A549 (cell line): ENCODE measurements at regions not wholly inside any gene's neighbourhood (a gene's known extent, or its start where the extent isn't known, plus 50 kb on each side); places are given as distances from the start of the nearest gene placed in this dataset.

Experiments used
- ATAC-seq, 2 experiments: fragments of 200-7000 bp in 1 of 2; fragments of >200 bp in 1 of 2; cut with Nextera tagmentation in 1 of 2; cut with Tn5 transposase in 1 of 2; 3 replicates each; pipeline versions ENCODE4 v1.8.0 to v1.9.1; 2018 to 2020; ENCODE audit warnings: mild to moderate bottlenecking in 1 of 2, moderate library complexity in 1 of 2
- CTCF ChIA-PET: fragments of 300-600 bp; sonication (Branson Sonifier 250); formaldehyde crosslinking; extraction: SDS; loops from one replicate; lab custom pipeline; 2021; ENCODE audit warnings: antibody characterized with exemption, inconsistent platforms; lab: Yijun Ruan, JAX
- POLR2A ChIA-PET: fragments of 350-600 bp; formaldehyde crosslinking; extraction: SDS; loops from one replicate; lab custom pipeline; 2021; ENCODE audit warnings: antibody characterized with exemption, inconsistent platforms; lab: Yijun Ruan, JAX
- DNase-seq, 2 experiments: peaks; one replicate each; pipeline versions ENCODE4 v3.0.0 to v3.0.0-alpha.2; 2011 to 2016; ENCODE audit warnings: low read depth in 1 of 2, low spot score in 1 of 2
- FAIRE-seq: peaks from 2 replicates; lab custom pipeline; 2011; peaks lifted over from hg19 to GRCh38; lab: Jason Lieb, UNC
- H3K27ac ChIP-seq, 2 experiments: fragments of >200 bp; sonication (Bioruptor Twin); formaldehyde crosslinking; 3 replicates each; pipeline ENCODE4 v1.5.1; 2016 to 2017
- H3K4me1 ChIP-seq: fragments of >200 bp; sonication (Bioruptor Twin); formaldehyde crosslinking; 3 replicates; pipeline ENCODE4 v1.6.1; 2016
- H3K4me2 ChIP-seq: fragments of >200 bp; sonication (Bioruptor Twin); formaldehyde crosslinking; 3 replicates; pipeline ENCODE4 v1.6.1; 2016
- H3K4me3 ChIP-seq: fragments of >200 bp; sonication (Bioruptor Twin); formaldehyde crosslinking; 3 replicates; pipeline ENCODE4 v1.5.1; 2016
- H3K9me3 ChIP-seq: fragments of >200 bp; sonication (Bioruptor Twin); formaldehyde crosslinking; 3 replicates; pipeline ENCODE4 v1.6.1; 2016
- CBX8 ChIP-seq: fragments of 200-600 bp; sonication (generic); IDR thresholded peaks from 2 replicates; pipeline ENCODE4 v1.6.1; 2016
- E2F6 ChIP-seq: IDR thresholded peaks from 2 replicates; pipeline ENCODE4 v1.6.1; 2012; ENCODE audit warnings: low read depth, borderline replicate concordance
- EP300 ChIP-seq, 2 experiments: fragments of >200 bp; sonication (Bioruptor Twin); formaldehyde crosslinking; IDR thresholded peaks; 2 replicates in 1 of 2; 3 replicates in 1 of 2; pipeline ENCODE4 v1.6.1; 2016 to 2017
- ESRRA ChIP-seq: fragments of 150-350 bp; IDR thresholded peaks from 2 replicates; pipeline ENCODE4 v1.6.1; 2014; ENCODE audit warnings: mild to moderate bottlenecking, low read length, borderline replicate concordance
- FOSB ChIP-seq: fragments of 250-450 bp; sonication (Bioruptor Pico); IDR thresholded peaks from 2 replicates; pipeline ENCODE4 v1.5.0; 2020; ENCODE audit warnings: mild to moderate bottlenecking, moderate library complexity
- FOSL2 ChIP-seq, 2 experiments: fragments of 450-650 bp in 1 of 2; fragments of >200 bp in 1 of 2; sonication (Bioruptor Twin) in 1 of 2; formaldehyde crosslinking; IDR thresholded peaks; 2 replicates each; pipeline versions ENCODE4 v1.5.0 to v1.6.1; 2016 to 2020; ENCODE audit warnings: mild to moderate bottlenecking in 1 of 2, moderate library complexity in 1 of 2
- FOXS1 ChIP-seq: fragments of 250-450 bp; sonication (Bioruptor Pico); IDR thresholded peaks from 2 replicates; pipeline ENCODE4 v1.5.0; 2020; ENCODE audit warnings: mild to moderate bottlenecking, moderate library complexity
- HDAC2 ChIP-seq: fragments of 200-600 bp; sonication (generic); IDR thresholded peaks from 2 replicates; pipeline ENCODE4 v1.6.1; 2016
- JUN ChIP-seq, 2 experiments: fragments of >200 bp; sonication (Bioruptor Twin); formaldehyde crosslinking; IDR thresholded peaks; 2 replicates in 1 of 2; 3 replicates in 1 of 2; pipeline ENCODE4 v1.6.1; 2016 to 2017
- JUNB ChIP-seq: fragments of >200 bp; sonication (Bioruptor Twin); formaldehyde crosslinking; IDR thresholded peaks from 2 replicates; pipeline ENCODE4 v1.6.1; 2016
- MAFK ChIP-seq: fragments of 450-650 bp; IDR thresholded peaks from 2 replicates; pipeline ENCODE4 v1.6.1; 2014; ENCODE audit not compliant: partially characterized antibody
- NFE2L2 ChIP-seq: fragments of 150-350 bp; conservative IDR thresholded peaks from 2 replicates; pipeline ENCODE4 v1.6.1; 2014; ENCODE audit warnings: low read length
- NPAS2 ChIP-seq: fragments of 250-450 bp; sonication (Bioruptor Pico); IDR thresholded peaks from 2 replicates; pipeline ENCODE4 v1.8.0; 2022; ENCODE audit warnings: mild to moderate bottlenecking, moderate library complexity, borderline replicate concordance
- NR3C1 ChIP-seq: fragments of >200 bp; sonication (Bioruptor Twin); formaldehyde crosslinking; IDR thresholded peaks from 3 replicates; pipeline ENCODE4 v1.6.1; 2017
- POLR2A ChIP-seq: IDR thresholded peaks from 2 replicates; pipeline ENCODE4 v1.6.1; 2012; ENCODE audit warnings: mild to moderate bottlenecking, low read length
- RAD21 ChIP-seq, 2 experiments: fragments of >200 bp in 1 of 2; sonication (Bioruptor Twin) in 1 of 2; formaldehyde crosslinking in 1 of 2; IDR thresholded peaks in 1 of 2; conservative IDR thresholded peaks in 1 of 2; 2 replicates in 1 of 2; 3 replicates in 1 of 2; pipeline ENCODE4 v1.6.1; 2012 to 2018; ENCODE audit warnings: inconsistent platforms in 1 of 2
- RARB ChIP-seq: fragments of 250-450 bp; sonication (Bioruptor Pico); IDR thresholded peaks from 2 replicates; pipeline ENCODE4 v1.8.0; 2021; ENCODE audit warnings: mild to moderate bottlenecking, moderate library complexity
- RCOR1 ChIP-seq: fragments of 150-350 bp; IDR thresholded peaks from 2 replicates; pipeline ENCODE4 v1.6.1; 2014; ENCODE audit warnings: antibody characterized with exemption, low read length, low read depth
- REST ChIP-seq: fragments of 200-600 bp; sonication (generic); IDR thresholded peaks from 2 replicates; pipeline ENCODE4 v1.6.1; 2016; ENCODE audit warnings: antibody characterized with exemption, mild to moderate bottlenecking, moderate library complexity
- RFX5 ChIP-seq: fragments of 450-650 bp; IDR thresholded peaks from 2 replicates; pipeline ENCODE4 v1.7.1; 2014; ENCODE audit warnings: antibody characterized with exemption, mild to moderate bottlenecking, moderate library complexity
- SREBF2 ChIP-seq: fragments of 450-650 bp; IDR thresholded peaks from 2 replicates; pipeline ENCODE4 v1.6.1; 2014; ENCODE audit warnings: mild to moderate bottlenecking, moderate library complexity
- TFCP2L1 ChIP-seq: fragments of 250-450 bp; sonication (Bioruptor Pico); IDR thresholded peaks from 2 replicates; pipeline ENCODE4 v1.5.0; 2021; ENCODE audit warnings: mild to moderate bottlenecking
- ZNF302 ChIP-seq: fragments of 250-450 bp; sonication (Bioruptor Pico); IDR thresholded peaks from 2 replicates; pipeline ENCODE4 v1.9.0; 2021; ENCODE audit warnings: inconsistent platforms, mild to moderate bottlenecking, moderate library complexity
- WGBS: methylation state at CpG from one replicate; pipeline ENCODE4 v1.1.6; 2017; ENCODE audit errors: missing lambda C conversion rate; 5-methylcytosine and 5-hydroxymethylcytosine counted together

- no peak for FAIRE-seq
- ChIA-PET CTCF (interaction anchor here (1.3 kb wide), 1 partner anchor 8 kb away, joined by 3 read pairs; no protein-coding TSS in a partner anchor), POLR2A (no interaction called here)
- WGBS = 62% methylated on average over 2 of the region's 7 CpGs
- Histone ChIP-seq H3K9me3 (no peaks in the 10 kb centered on the region), H3K4me1 (no peaks in the 10 kb centered on the region), H3K27ac (no peak overlapping the region), H3K4me2 (no peak overlapping the region), H3K4me3 (no peak overlapping the region)
- no peak for ATAC-seq
- TF ChIP-seq NFE2L2 (no peak), SREBF2 (no peak), RCOR1 (no peak), TFCP2L1 (CRISPR knock-in tag) (no peak), ESRRA (no peak), EP300 (IDR thresholded peaks at IDR 0.05) (no peak), CBX8 (no peak), RFX5 (no peak), HDAC2 (no peak), RARB (CRISPR knock-in tag) (no peak), MAFK (no peak)
- DNase-seq = no peak
These were observed 103.0 kb downstream of the ADRA2C start for GRCh38 chr4:3869174-3869572.

GRCh38 chr4:3869661-3870566 is 103.7 kb downstream of the ADRA2C start:
- WGBS = 35% methylated on average over 13 of the region's 22 CpGs
- ATAC-seq = no peak
- H3K4me1 ChIP-seq = no peaks in the 10 kb centered on the region
- POLR2A ChIA-PET = no interaction called here
- no peaks in the 10 kb centered on the region for H3K9me3 ChIP-seq
- FAIRE-seq = no peak
- no peak overlapping the region for H3K4me3 ChIP-seq
- no peak overlapping the region for H3K4me2 ChIP-seq
- CTCF ChIA-PET = interaction anchor here (0.6 to 0.9 kb wide), 2 partner anchors 93 to 105 kb away, joined by 3 read pairs; no protein-coding TSS in a partner anchor
- no peak overlapping the region for H3K27ac ChIP-seq
- no peak for DNase-seq
- TF ChIP-seq RARB (CRISPR knock-in tag) (no peak), ESRRA (no peak), FOSB (CRISPR knock-in tag) (no peak), RCOR1 (no peak), JUNB (no peak), FOSL2 (IDR thresholded peaks at IDR 0.05) (no peak), FOSL2 (CRISPR knock-in tag; IDR thresholded peaks at IDR 0.05) (no peak)

- POLR2A ChIA-PET = no interaction called here
- CTCF ChIA-PET = interaction anchor here (0.9 kb wide), 1 partner anchor 105 kb away, joined by 3 read pairs; no protein-coding TSS in a partner anchor
These were observed 104.4 kb downstream of the ADRA2C start for GRCh38 chr4:3870567-3870962.

More at GRCh38 chr4:3870567-3870962, 104.4 kb downstream of the ADRA2C start:
- ATAC-seq (no peak), FAIRE-seq (no peak), DNase-seq (no peak)
- H3K4me3 ChIP-seq = no peak overlapping the region
- H3K27ac ChIP-seq = no peak overlapping the region
- no peak overlapping the region for H3K4me2 ChIP-seq
- H3K9me3 ChIP-seq = no peaks in the 10 kb centered on the region
- TF ChIP-seq FOXS1 (CRISPR knock-in tag) = no peak
- TF ChIP-seq RARB (CRISPR knock-in tag) = no peak
- no peak for TF ChIP-seq SREBF2
- no peak for TF ChIP-seq JUN (IDR thresholded peaks at IDR 0.05)
- no peak for TF ChIP-seq REST
- no peak for TF ChIP-seq EP300 (IDR thresholded peaks at IDR 0.05)
- TF ChIP-seq FOSL2 (IDR thresholded peaks at IDR 0.05) = no peak
- no peak for TF ChIP-seq FOSL2 (CRISPR knock-in tag; IDR thresholded peaks at IDR 0.05)
- no peak for TF ChIP-seq RAD21 (conservative IDR thresholded peaks at IDR 0.05 in 1 of 2, IDR thresholded peaks at IDR 0.05 in 1 of 2)
- no peak for TF ChIP-seq RFX5
- TF ChIP-seq POLR2A = no peak
- TF ChIP-seq CBX8 = no peak
- no peak for TF ChIP-seq NPAS2
- no peak for TF ChIP-seq E2F6
- TF ChIP-seq NR3C1 = no peak
- no peak for TF ChIP-seq ZNF302 (CRISPR knock-in tag)
- TF ChIP-seq MAFK = no peak
- H3K4me1 ChIP-seq = no peaks in the 10 kb centered on the region
- WGBS = 67% methylated on average over 4 of the region's 9 CpGs
